ENCODE measurements at regions not wholly inside any gene's neighbourhood (a gene's known extent, or its start where the extent isn't known, plus 50 kb on each side); places are given as distances from the start of the nearest gene placed in this dataset.

GRCh38 chr9:134972140-134972539 lies 54.4 kb upstream of the FCN1 start:
- Histone ChIP-seq H3K4me1 (ENCODE audit: insufficient read depth, low read length) (no peaks in the 10 kb centered on the region), H3K27ac (ENCODE audit: low read depth, low read length) (no peak overlapping the region), H3K27me3 (ENCODE audit: insufficient read depth, low read length, poor library complexity, severe bottlenecking) (no peaks in the 10 kb centered on the region), H3K4me3 (ENCODE audit: low read length) (no peak overlapping the region), H3K9me3 (ENCODE audit: low read length) (no peaks in the 10 kb centered on the region), H3K36me3 (ENCODE audit: insufficient read depth, low read length) (no peaks in the 10 kb centered on the region)
- ChIA-PET CTCF (no interaction called here), POLR2A (no interaction called here)
- H3K27me3 Mint-ChIP-seq: peaks cover 4 to 14% of the 10 kb centered on the region in 2 donors
- no peak overlapping the region for H3K27ac Mint-ChIP-seq
- no peaks in the 10 kb centered on the region for H3K4me1 Mint-ChIP-seq
- no peaks in the 10 kb centered on the region for H3K9me3 Mint-ChIP-seq
- no peak for DNase-seq
- H3K36me3 Mint-ChIP-seq: no peaks in the 10 kb centered on the region
- no peak overlapping the region for H3K4me3 Mint-ChIP-seq

GRCh38 chr9:134975253-134975652 lies 57.5 kb upstream of the FCN1 start:
- Histone ChIP-seq H3K27me3 (ENCODE audit: insufficient read depth, low read length, poor library complexity, severe bottlenecking) (no peaks in the 10 kb centered on the region), H3K27ac (ENCODE audit: low read depth, low read length) (no peak overlapping the region), H3K36me3 (ENCODE audit: insufficient read depth, low read length) (no peaks in the 10 kb centered on the region), H3K4me1 (ENCODE audit: insufficient read depth, low read length) (no peaks in the 10 kb centered on the region), H3K9me3 (ENCODE audit: low read length) (no peaks in the 10 kb centered on the region), H3K4me3 (ENCODE audit: low read length) (no peak overlapping the region)
- Mint-ChIP-seq H3K27me3 (peaks cover 3 to 7% of the 10 kb centered on the region in 2 donors), H3K4me3 (no peak overlapping the region), H3K27ac (no peak overlapping the region), H3K4me1 (no peaks in the 10 kb centered on the region), H3K9me3 (no peaks in the 10 kb centered on the region), H3K36me3 (no peaks in the 10 kb centered on the region)
- ChIA-PET CTCF (no interaction called here), POLR2A (no interaction called here)
- no peak for DNase-seq

GRCh38 chr9:134976403-134976802 lies 58.7 kb upstream of the FCN1 start:
- H3K27ac ChIP-seq (ENCODE audit: low read depth, low read length): no peak overlapping the region
- CTCF ChIA-PET: no interaction called here
- peaks cover 3% of the 10 kb centered on the region in 2 donors for H3K27me3 Mint-ChIP-seq
- H3K4me1 Mint-ChIP-seq: no peaks in the 10 kb centered on the region
- H3K4me1 ChIP-seq (ENCODE audit: insufficient read depth, low read length): no peaks in the 10 kb centered on the region
- POLR2A ChIA-PET: no interaction called here
- no peak overlapping the region for H3K4me3 ChIP-seq (ENCODE audit: low read length)
- no peak overlapping the region for H3K27ac Mint-ChIP-seq
- H3K9me3 ChIP-seq (ENCODE audit: low read length): no peaks in the 10 kb centered on the region
- H3K36me3 ChIP-seq (ENCODE audit: insufficient read depth, low read length): no peaks in the 10 kb centered on the region
- DNase-seq: no peak
- H3K9me3 Mint-ChIP-seq: peaks cover 0 to 1% (median 0%) of the 10 kb centered on the region in 5 donors
- H3K4me3 Mint-ChIP-seq: no peak overlapping the region
- H3K27me3 ChIP-seq (ENCODE audit: insufficient read depth, low read length, poor library complexity, severe bottlenecking): no peaks in the 10 kb centered on the region
- H3K36me3 Mint-ChIP-seq: no peaks in the 10 kb centered on the region

GRCh38 chr9:134978272-134978671 lies 60.6 kb upstream of the FCN1 start:
- H3K9me3 Mint-ChIP-seq: peaks cover 0 to 1% (median 0%) of the 10 kb centered on the region in 5 donors

GRCh38 chr9:134980516-134980915 lies 62.8 kb upstream of the FCN1 start:
- no peaks in the 10 kb centered on the region for H3K27me3 ChIP-seq (ENCODE audit: insufficient read depth, low read length, poor library complexity, severe bottlenecking)
- H3K27me3 Mint-ChIP-seq: peaks cover 3 to 6% of the 10 kb centered on the region in 2 donors
- no peak overlapping the region for H3K4me3 Mint-ChIP-seq
- no peaks in the 10 kb centered on the region for H3K4me1 ChIP-seq (ENCODE audit: insufficient read depth, low read length)
- H3K27ac Mint-ChIP-seq: no peak overlapping the region
- no peaks in the 10 kb centered on the region for H3K36me3 Mint-ChIP-seq
- no peak for DNase-seq
- H3K9me3 Mint-ChIP-seq: peaks cover 0 to 6% (median 0%) of the 10 kb centered on the region in 5 donors
- no peaks in the 10 kb centered on the region for H3K4me1 Mint-ChIP-seq
- no peak overlapping the region for H3K4me3 ChIP-seq (ENCODE audit: low read length)
- H3K27ac ChIP-seq (ENCODE audit: low read depth, low read length): no peak overlapping the region
- ChIA-PET POLR2A (no interaction called here), CTCF (no interaction called here)
- H3K9me3 ChIP-seq (ENCODE audit: low read length): no peaks in the 10 kb centered on the region
- no peaks in the 10 kb centered on the region for H3K36me3 ChIP-seq (ENCODE audit: insufficient read depth, low read length)

More at GRCh38 chr9:134978272-134978671, 60.6 kb upstream of the FCN1 start:
- Histone ChIP-seq H3K36me3 (ENCODE audit: insufficient read depth, low read length) (no peaks in the 10 kb centered on the region), H3K27me3 (ENCODE audit: insufficient read depth, low read length, poor library complexity, severe bottlenecking) (no peaks in the 10 kb centered on the region), H3K27ac (ENCODE audit: low read depth, low read length) (no peak overlapping the region), H3K9me3 (ENCODE audit: low read length) (no peaks in the 10 kb centered on the region), H3K4me3 (ENCODE audit: low read length) (no peak overlapping the region), H3K4me1 (ENCODE audit: insufficient read depth, low read length) (no peaks in the 10 kb centered on the region)
- no peak for DNase-seq
- Mint-ChIP-seq H3K4me1 (no peaks in the 10 kb centered on the region), H3K27ac (no peak overlapping the region), H3K27me3 (peaks cover 3 to 6% of the 10 kb centered on the region in 2 donors), H3K36me3 (no peaks in the 10 kb centered on the region), H3K4me3 (no peak overlapping the region)
- CTCF ChIA-PET: no interaction called here
- POLR2A ChIA-PET: no interaction called here

- Histone ChIP-seq H3K4me1 (ENCODE audit: insufficient read depth, low read length) (no peaks in the 10 kb centered on the region), H3K27ac (ENCODE audit: low read depth, low read length) (no peak overlapping the region), H3K4me3 (ENCODE audit: low read length) (no peak overlapping the region), H3K36me3 (ENCODE audit: insufficient read depth, low read length) (no peaks in the 10 kb centered on the region), H3K27me3 (ENCODE audit: insufficient read depth, low read length, poor library complexity, severe bottlenecking) (no peaks in the 10 kb centered on the region), H3K9me3 (ENCODE audit: low read length) (no peaks in the 10 kb centered on the region)
- no peak for DNase-seq
- no peaks in the 10 kb centered on the region for H3K4me1 Mint-ChIP-seq
- H3K4me3 Mint-ChIP-seq: no peak overlapping the region
- peaks cover 0 to 6% (median 3%) of the 10 kb centered on the region in 5 donors for H3K9me3 Mint-ChIP-seq
- no peaks in the 10 kb centered on the region for H3K36me3 Mint-ChIP-seq
- peaks cover 3 to 6% of the 10 kb centered on the region in 2 donors for H3K27me3 Mint-ChIP-seq
- ChIA-PET POLR2A (no interaction called here), CTCF (no interaction called here)
- no peak overlapping the region for H3K27ac Mint-ChIP-seq
Measured at GRCh38 chr9:134980991-134981390, 63.3 kb upstream of the FCN1 start.

- Mint-ChIP-seq H3K9me3 (peaks cover 0 to 8% (median 6%) of the 10 kb centered on the region in 5 donors), H3K36me3 (peaks cover 0 to 2% (median 0%) of the 10 kb centered on the region in 3 donors), H3K4me3 (no peak overlapping the region), H3K4me1 (no peaks in the 10 kb centered on the region), H3K27me3 (peaks cover 3 to 6% of the 10 kb centered on the region in 2 donors), H3K27ac (no peak overlapping the region)
- ChIA-PET CTCF (no interaction called here), POLR2A (no interaction called here)
- H3K27ac ChIP-seq (ENCODE audit: low read depth, low read length): no peak overlapping the region
- DNase-seq: no peak
- H3K27me3 ChIP-seq (ENCODE audit: insufficient read depth, low read length, poor library complexity, severe bottlenecking): no peaks in the 10 kb centered on the region
- no peaks in the 10 kb centered on the region for H3K4me1 ChIP-seq (ENCODE audit: insufficient read depth, low read length)
- no peaks in the 10 kb centered on the region for H3K9me3 ChIP-seq (ENCODE audit: low read length)
- no peaks in the 10 kb centered on the region for H3K36me3 ChIP-seq (ENCODE audit: insufficient read depth, low read length)
- H3K4me3 ChIP-seq (ENCODE audit: low read length): no peak overlapping the region
Measured at GRCh38 chr9:134981829-134982228, 64.1 kb upstream of the FCN1 start.

GRCh38 chr9:134982311-134982710 lies 64.6 kb upstream of the FCN1 start:
- peaks cover 4 to 11% (median 9%) of the 10 kb centered on the region in 5 donors for H3K9me3 Mint-ChIP-seq
- CTCF ChIA-PET: no interaction called here

GRCh38 chr9:134983074-134983473 lies 65.4 kb upstream of the FCN1 start:
- CTCF ChIA-PET: no interaction called here
- H3K27me3 Mint-ChIP-seq: peaks cover 0 to 4% of the 10 kb centered on the region in 2 donors
- POLR2A ChIA-PET: no interaction called here

More at GRCh38 chr9:134982311-134982710, 64.6 kb upstream of the FCN1 start:
- no peak overlapping the region for H3K27ac Mint-ChIP-seq
- DNase-seq: no peak
- no peak overlapping the region for H3K4me3 ChIP-seq (ENCODE audit: low read length)
- POLR2A ChIA-PET: no interaction called here
- no peaks in the 10 kb centered on the region for H3K36me3 ChIP-seq (ENCODE audit: insufficient read depth, low read length)
- H3K27me3 Mint-ChIP-seq: peaks cover 3 to 6% of the 10 kb centered on the region in 2 donors
- H3K27me3 ChIP-seq (ENCODE audit: insufficient read depth, low read length, poor library complexity, severe bottlenecking): no peaks in the 10 kb centered on the region
- H3K27ac ChIP-seq (ENCODE audit: low read depth, low read length): no peak overlapping the region
- H3K4me1 Mint-ChIP-seq: no peaks in the 10 kb centered on the region
- H3K36me3 Mint-ChIP-seq: peaks cover 0 to 2% (median 0%) of the 10 kb centered on the region in 3 donors
- no peaks in the 10 kb centered on the region for H3K9me3 ChIP-seq (ENCODE audit: low read length)
- H3K4me1 ChIP-seq (ENCODE audit: insufficient read depth, low read length): no peaks in the 10 kb centered on the region
- H3K4me3 Mint-ChIP-seq: no peak overlapping the region

More at GRCh38 chr9:134983074-134983473, 65.4 kb upstream of the FCN1 start:
- no peak overlapping the region for H3K27ac Mint-ChIP-seq
- peaks cover 5 to 13% (median 10%) of the 10 kb centered on the region in 5 donors for H3K9me3 Mint-ChIP-seq
- Histone ChIP-seq H3K36me3 (ENCODE audit: insufficient read depth, low read length) (no peaks in the 10 kb centered on the region), H3K27ac (ENCODE audit: low read depth, low read length) (no peak overlapping the region), H3K27me3 (ENCODE audit: insufficient read depth, low read length, poor library complexity, severe bottlenecking) (no peaks in the 10 kb centered on the region), H3K4me1 (ENCODE audit: insufficient read depth, low read length) (no peaks in the 10 kb centered on the region), H3K9me3 (ENCODE audit: low read length) (no peaks in the 10 kb centered on the region), H3K4me3 (ENCODE audit: low read length) (no peak overlapping the region)
- H3K4me3 Mint-ChIP-seq: no peak overlapping the region
- no peaks in the 10 kb centered on the region for H3K4me1 Mint-ChIP-seq
- no peak for DNase-seq
- H3K36me3 Mint-ChIP-seq: peaks cover 0 to 2% (median 0%) of the 10 kb centered on the region in 3 donors
